Fibroblast of lung (primary cell): ENCODE measurements at regions not wholly inside any gene's neighbourhood (a gene's known extent, or its start where the extent isn't known, plus 50 kb on each side); places are given as distances from the start of the nearest gene placed in this dataset.

Experiments
- CTCF ChIP-seq, 2 donors: IDR thresholded peaks in 1 of 2; conservative IDR thresholded peaks in 1 of 2; 1 replicate in 1 of 2; 2 replicates in 1 of 2; pipeline ENCODE4 v1.5.1; 2011 to 2012; ENCODE audit warnings: low read length in 2 of 2, control low read depth in 1 of 2, inconsistent platforms in 1 of 2, low read depth in 1 of 2, mild to moderate bottlenecking in 1 of 2
- EZH2 ChIP-seq: IDR thresholded peaks from 2 replicates; pipeline ENCODE4 v1.5.1; 2012; ENCODE audit warnings: low read length, control low read depth, mild to moderate bottlenecking; ENCODE audit errors: missing control alignments

GRCh38 chr16:63612462-63613227, 1509.2 kb downstream of the CDH11 start:
- TF ChIP-seq EZH2, result no peak
- TF ChIP-seq CTCF (conservative IDR thresholded peaks at IDR 0.05 in 1 of 2, IDR thresholded peaks at IDR 0.05 in 1 of 2; ENCODE audit: low read depth in 1 of 2, low read length in 2 of 2), result no peak
